LHCN-M2 (cell line): ENCODE measurements at regions not wholly inside any gene's neighbourhood (a gene's known extent, or its start where the extent isn't known, plus 50 kb on each side); places are given as distances from the start of the nearest gene placed in this dataset.

Experiments
- DNase-seq: peaks from one replicate; pipeline ENCODE4 v3.0.0-alpha.2; 2012; ENCODE audit warnings: low read depth

GRCh38 chr9:88754452-88754851, 219.5 kb downstream of the NXNL2 start:
- DNase-seq = no peak

GRCh38 chr9:88754886-88755285, 219.9 kb downstream of the NXNL2 start:
- no peak for DNase-seq

GRCh38 chr9:88757406-88758010, 222.5 kb downstream of the NXNL2 start:
- no peak for DNase-seq

GRCh38 chr9:88759364-88759763, 224.4 kb downstream of the NXNL2 start:
- no peak for DNase-seq

GRCh38 chr9:88766778-88767503, 224.3 kb upstream of the S1PR3 start:
- peak; percentile 76 for DNase-seq

- no peak for DNase-seq
Measured at GRCh38 chr9:88767504-88767790, 223.8 kb upstream of the S1PR3 start.

GRCh38 chr9:88772575-88772974, 218.7 kb upstream of the S1PR3 start:
- no peak for DNase-seq

GRCh38 chr9:88773126-88773525, 218.1 kb upstream of the S1PR3 start:
- DNase-seq = no peak

- peak; percentile 43 for DNase-seq
Measured at GRCh38 chr9:88773627-88774244, 217.5 kb upstream of the S1PR3 start.

- DNase-seq = peak; percentile 68
Measured at GRCh38 chr9:88775037-88775471, 216.2 kb upstream of the S1PR3 start.

- no peak for DNase-seq
Measured at GRCh38 chr9:88775559-88775958, 215.7 kb upstream of the S1PR3 start.

- no peak for DNase-seq
Measured at GRCh38 chr9:88775966-88776365, 215.3 kb upstream of the S1PR3 start.

GRCh38 chr9:88776717-88777497, 214.4 kb upstream of the S1PR3 start:
- DNase-seq = peak; percentile 90

- no peak for DNase-seq
Measured at GRCh38 chr9:88777498-88778312, 213.6 kb upstream of the S1PR3 start.

- DNase-seq = no peak
Measured at GRCh38 chr9:88781628-88782391, 209.5 kb upstream of the S1PR3 start.

GRCh38 chr9:88782931-88783710, 208.1 kb upstream of the S1PR3 start:
- peak; percentile 43 for DNase-seq

GRCh38 chr9:88783711-88784083, 207.6 kb upstream of the S1PR3 start:
- no peak for DNase-seq

GRCh38 chr9:88784960-88785359, 206.3 kb upstream of the S1PR3 start:
- DNase-seq = no peak

GRCh38 chr9:88786291-88787079, 204.8 kb upstream of the S1PR3 start:
- DNase-seq = no peak
